Skeletal muscle cell (primary cell): ENCODE measurements at regions not wholly inside any gene's neighbourhood (a gene's known extent, or its start where the extent isn't known, plus 50 kb on each side); places are given as distances from the start of the nearest gene placed in this dataset.

Experiments
- DNase-seq: peaks from one replicate; pipeline ENCODE4 v3.0.0-alpha.2; 2010; ENCODE audit warnings: low read depth
- H3K4me3 ChIP-seq: 2 replicates; pipeline ENCODE4 v1.5.1; 2011; ENCODE audit warnings: low read depth, mild to moderate bottlenecking, control low read depth, low read length, moderate library complexity

DNA sequence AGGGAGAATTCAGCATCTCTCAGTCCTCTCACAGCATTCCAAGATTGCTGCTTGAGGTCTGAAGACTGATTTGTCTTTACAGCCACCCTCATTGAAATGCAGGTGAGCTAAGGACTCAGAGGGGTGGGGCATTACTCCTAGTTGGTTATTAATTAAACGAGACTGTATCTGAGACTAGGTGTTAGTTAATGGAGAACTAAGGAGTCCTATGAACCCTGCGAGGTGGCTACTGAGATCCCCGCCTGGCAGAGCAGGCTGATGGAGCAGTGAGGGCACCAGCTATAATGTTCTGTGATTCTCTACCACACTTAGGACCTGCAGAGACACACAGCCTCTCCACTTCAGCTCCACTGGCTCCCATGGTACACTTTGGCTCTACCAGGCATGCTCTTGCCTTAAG, 215.3 kb downstream of the MID1IP1 start:
- DNase-seq, result no peak
- no peak overlapping the region for H3K4me3 ChIP-seq

DNA sequence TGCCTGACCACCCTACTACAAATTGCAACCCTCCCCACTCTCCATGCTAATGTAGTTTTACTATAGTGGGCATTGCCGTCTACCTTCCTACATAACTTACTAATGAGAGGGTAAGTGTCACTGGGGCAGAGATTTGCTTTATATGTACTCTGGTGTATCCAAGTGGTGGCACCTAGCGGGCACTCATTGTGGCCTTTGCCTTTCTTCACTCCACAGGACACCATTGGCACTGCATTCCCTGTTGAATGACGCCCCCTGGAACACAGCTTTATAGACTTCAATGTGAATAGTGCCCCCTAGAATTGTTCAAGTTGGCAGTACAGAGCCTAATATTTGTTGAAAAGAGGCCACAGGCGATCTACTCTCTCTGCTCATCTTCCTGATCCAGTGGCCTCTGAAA, 215.8 kb downstream of the MID1IP1 start:
- DNase-seq, result no peak
- no peak overlapping the region for H3K4me3 ChIP-seq

DNA sequence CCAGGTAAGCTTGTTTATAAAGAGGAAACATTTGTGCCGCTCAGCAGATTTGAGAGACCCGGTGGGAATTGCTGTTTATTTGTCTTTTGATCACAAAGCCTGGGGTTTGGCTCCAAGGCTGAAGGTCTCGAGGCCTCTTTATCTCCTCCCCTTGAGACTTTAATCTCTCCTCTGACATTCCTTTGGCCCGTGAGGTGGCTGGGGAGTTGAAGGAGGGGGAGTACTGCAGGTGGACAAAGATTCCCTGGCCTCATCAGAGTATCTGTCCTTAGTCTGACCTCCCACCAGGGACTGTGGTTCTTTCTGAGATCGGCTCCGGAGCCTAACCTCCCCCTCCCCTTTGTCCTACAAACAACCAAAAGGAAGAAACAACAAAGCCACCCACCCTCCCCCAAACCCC, 216.5 kb downstream of the MID1IP1 start:
- no peak overlapping the region for H3K4me3 ChIP-seq
- no peak for DNase-seq

DNA sequence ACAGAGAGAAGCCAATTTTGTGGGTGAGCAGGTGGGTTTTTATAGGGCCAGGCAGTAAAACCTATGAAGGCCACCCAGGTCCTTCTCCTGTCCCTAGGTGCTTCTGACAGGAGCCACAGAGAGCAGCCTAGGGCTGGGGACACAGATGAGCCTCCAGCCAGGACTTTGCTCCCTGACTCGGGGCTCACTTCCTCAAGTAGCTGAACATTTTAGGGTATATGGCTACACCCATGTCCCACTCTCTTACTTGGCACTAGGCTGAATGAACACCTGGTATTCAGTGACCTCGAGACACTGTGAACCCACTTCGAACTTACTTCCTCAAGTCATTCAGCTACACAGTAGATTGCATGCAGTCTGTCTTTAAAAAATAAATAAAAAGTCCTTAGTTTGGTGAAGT, 217.3 kb downstream of the MID1IP1 start:
- no peak overlapping the region for H3K4me3 ChIP-seq
- no peak for DNase-seq

DNA sequence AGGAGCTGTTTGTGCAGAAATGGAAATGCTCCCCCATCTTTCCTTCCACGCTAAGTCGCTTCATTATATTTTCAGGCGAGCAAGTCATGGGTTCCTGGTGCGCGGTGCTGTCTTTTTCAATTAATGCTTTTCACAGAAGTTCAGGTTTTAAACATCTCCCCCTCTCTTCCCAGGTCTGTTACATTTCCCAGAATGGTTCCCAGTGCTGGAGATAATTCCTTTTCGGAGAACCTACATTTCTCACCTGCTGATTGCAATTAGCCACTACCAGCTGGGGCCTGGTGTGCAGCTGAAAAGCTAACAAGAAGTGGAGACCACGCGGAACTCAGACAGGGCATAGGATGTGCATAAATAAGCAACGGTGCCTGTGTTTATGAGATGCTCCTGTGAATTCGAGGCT, 217.8 kb downstream of the MID1IP1 start:
- no peak for DNase-seq
- H3K4me3 ChIP-seq, result no peak overlapping the region

DNA sequence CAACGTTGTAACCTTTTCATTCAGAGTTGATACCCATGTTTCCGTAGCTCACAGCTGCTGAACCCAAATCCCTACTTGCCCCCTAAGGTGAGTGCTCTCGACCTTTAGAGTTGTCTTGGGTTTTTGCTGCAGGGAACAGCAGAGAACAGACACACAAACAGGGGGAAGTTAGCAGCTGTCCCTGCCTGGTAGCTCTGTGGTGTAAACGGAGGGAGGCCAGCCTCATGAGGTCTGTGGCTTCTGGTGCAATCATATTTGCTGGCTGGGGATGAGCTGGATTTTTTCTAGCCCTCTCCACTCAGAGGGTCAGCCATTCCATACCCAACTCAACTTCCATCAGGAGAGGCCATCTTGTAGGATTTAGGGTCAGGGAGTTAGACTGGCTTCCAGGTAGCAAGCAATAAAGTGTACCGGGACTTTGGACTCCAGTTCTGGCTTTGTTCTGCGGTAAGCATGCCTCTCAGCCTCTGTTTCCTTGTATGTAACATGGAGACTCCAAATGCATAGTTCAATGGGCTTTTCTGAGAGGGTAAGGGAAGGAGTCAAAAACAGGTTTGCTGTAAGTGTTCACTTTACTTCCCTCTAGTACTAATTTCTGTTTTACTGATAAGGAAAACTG, 218.9 kb downstream of the MID1IP1 start:
- DNase-seq, result no peak
- H3K4me3 ChIP-seq, result no peak overlapping the region

DNA sequence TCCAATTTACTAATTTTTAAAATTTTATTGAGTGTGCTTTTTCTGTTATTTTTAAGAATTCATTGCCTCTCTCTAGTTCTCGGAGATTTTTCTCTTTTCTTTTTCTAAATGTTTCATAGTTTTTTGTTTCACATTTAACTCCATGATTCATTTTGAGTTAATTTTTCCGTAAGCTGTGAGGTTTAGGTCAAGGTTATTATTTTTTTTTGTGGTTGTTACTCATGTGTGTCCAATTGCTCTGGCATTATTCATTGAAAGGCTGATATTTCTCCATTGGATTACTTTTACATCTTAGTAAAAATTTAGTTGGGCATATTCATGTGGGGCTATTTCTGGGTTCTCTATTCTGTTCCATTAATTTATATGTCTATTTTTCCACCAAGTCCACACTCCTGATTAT, 220.8 kb downstream of the MID1IP1 start:
- no peak for DNase-seq
- H3K4me3 ChIP-seq, result no peak overlapping the region

DNA sequence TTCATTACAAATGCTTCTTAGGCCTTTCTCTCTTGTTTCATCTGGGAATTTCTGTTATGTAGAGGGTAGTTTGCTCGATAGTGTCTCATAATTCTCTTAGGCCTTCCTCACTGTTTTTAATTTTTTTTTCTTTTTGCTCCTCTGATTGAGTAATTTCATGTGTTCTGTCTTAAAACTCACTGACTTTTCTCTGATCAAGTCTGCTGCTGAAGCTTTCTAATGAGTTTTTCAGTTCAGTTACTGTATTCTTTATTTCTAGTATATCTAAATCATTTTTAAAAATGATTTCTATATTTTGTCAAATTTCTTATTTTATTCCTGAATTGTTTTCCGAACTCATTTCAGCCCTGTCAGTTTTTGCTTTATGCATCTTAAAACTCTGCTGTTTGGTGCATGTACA, 228.0 kb downstream of the MID1IP1 start:
- DNase-seq, result no peak

DNA sequence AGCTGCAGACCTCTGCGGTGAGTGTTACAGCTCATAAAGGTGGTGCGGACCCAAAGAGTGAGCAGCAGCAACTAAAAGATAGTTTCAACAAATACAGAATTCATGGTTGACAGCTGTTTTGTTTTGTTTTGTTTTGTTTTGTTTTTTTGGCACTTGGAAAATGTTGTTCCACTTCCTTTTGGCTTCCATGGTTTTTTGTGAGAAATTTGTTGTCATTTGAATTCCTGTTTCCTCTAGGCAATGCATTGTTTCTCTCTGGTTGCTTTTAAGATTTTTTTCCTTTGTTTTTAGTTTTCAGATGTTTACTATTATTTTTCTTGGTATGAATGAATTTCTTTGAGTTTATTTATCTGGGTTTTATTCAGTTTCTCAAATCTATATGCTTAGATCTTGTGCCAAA, 229.4 kb downstream of the MID1IP1 start:
- no peak overlapping the region for H3K4me3 ChIP-seq

More for the DNA sequence above, 228.0 kb downstream of the MID1IP1 start:
- H3K4me3 ChIP-seq, result no peak overlapping the region

DNA sequence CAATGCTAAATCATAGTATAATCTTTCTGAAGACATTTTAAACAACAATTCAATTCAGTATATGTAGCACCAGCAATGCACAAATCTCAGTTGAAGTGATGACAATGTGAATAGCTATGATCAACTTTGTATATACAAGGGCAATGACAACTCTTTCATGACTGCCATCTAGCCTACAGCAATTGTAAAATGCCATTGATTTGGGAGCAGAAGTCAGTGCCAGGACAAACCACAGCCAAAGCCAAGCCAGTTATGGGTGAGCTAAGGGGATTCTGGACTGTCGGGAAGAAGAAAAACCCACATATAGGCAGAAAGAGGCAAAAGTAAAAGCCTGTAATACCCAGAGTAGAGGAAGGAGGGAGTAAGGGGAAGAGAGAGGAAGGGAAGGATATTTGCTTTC, 238.6 kb downstream of the MID1IP1 start:
- DNase-seq, result no peak
- no peak overlapping the region for H3K4me3 ChIP-seq

More for the DNA sequence above, 229.4 kb downstream of the MID1IP1 start:
- no peak for DNase-seq

DNA sequence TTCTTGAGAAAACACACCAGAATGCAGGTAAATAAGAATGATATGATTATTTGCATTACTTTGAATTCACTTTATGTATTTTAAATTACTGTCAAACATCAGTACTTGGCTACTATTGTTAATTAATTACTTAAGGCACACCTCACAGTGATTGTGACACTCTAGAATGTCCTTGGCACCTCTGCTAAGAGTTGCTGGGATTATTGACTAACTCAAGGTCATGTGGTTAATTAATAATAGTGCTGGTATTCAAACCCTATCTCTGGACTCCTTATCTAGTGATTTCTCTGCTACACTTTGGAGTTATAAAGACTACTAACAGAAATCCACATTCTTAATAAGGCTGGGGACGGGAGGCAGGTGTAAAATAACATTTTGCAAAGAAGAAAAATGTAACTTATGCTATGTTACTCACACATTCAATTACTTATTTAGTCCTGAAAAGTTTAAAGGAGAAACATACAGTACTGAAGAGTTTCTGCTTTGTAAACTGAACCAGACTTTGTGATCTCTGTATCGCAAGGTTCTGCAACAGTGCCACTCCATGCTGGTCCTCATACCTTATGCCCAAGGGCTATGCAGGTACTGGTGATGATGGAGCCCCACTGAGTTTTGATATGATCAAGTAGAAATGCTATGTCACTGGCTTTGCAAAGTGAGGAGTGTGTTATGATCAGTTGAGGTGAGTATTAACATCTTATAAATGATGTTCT, 242.7 kb downstream of the MID1IP1 start:
- H3K4me3 ChIP-seq, result no peak overlapping the region
- no peak for DNase-seq

DNA sequence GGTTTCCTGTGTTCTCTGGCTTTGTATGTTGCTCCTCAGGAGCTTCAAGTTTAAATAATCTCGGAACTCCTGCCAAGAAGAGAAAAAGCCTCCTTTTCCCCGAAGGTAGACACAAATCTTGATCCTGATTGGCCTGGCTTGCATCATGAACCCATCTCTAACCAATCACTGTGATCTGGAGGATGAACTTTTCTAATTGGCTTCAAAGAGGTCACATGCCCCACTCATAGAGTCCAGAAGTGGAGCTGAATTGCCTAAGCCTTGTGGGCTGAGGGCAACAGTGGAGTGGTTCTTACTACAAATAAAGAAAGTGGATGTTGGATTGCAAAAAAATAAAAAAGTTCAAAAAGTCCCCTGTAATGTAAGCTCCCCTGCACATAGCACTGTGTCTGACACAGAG, 245.9 kb downstream of the MID1IP1 start:
- no peak for DNase-seq
- no peak overlapping the region for H3K4me3 ChIP-seq

DNA sequence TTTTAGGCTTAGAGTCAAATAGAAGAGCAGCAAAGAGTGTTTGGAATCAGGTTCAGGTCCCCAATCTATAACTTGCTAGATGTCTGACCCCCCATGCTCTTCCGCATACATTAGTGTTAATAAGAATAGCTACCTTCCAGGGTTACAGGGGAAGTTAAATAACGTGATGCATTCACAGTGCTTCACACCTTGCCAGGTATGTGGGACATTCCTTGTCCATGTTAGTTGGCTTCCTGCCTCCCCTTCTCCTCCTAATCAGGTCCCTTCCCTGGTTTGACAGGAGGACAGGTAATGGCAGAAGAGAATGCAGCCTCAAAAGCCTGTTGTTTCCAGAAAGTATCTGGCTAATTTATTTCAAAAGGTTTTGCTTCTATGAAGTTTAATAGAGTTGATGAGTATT, 248.7 kb downstream of the MID1IP1 start:
- no peak for DNase-seq
- no peak overlapping the region for H3K4me3 ChIP-seq

DNA sequence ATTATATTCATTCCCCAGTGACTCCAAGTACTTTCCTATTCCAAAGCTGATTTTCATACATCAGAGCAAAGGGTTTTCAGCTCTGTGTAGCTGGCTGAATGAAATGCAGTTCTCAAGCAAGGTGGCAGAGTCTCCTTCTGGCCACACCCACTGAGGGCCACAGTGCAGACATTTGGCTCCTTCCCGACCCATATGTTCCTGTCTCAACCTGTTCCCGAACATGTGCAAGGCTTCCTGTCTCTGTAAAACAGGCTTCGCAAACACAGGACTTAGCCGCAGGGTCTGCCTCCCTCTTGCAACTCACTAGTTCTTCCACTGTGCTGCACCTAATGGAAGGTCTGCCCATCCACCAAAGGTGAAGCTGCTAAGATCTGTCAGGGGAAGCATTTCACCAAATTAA, 249.2 kb downstream of the MID1IP1 start:
- H3K4me3 ChIP-seq, result no peak overlapping the region
- DNase-seq, result no peak

DNA sequence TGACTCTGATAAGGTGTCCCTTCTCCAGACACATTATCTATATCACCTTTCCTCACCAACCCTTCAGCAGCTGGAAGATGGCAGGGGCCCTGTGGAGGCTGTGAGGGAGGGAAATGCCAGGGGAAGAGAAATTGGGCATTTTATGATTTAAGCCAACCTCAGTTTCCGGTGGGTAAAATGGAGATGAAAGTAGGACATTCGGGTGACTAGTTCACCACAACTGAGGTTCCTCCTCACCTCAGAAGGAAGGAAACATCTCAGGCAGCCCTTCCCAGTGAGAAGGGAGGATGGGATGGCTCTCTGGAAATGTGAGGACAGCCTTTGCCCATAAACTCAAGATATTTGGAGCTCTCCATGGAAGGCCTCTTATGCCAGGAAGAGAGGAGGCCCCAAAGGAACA, 251.5 kb downstream of the MID1IP1 start:
- DNase-seq, result no peak
- no peak overlapping the region for H3K4me3 ChIP-seq

DNA sequence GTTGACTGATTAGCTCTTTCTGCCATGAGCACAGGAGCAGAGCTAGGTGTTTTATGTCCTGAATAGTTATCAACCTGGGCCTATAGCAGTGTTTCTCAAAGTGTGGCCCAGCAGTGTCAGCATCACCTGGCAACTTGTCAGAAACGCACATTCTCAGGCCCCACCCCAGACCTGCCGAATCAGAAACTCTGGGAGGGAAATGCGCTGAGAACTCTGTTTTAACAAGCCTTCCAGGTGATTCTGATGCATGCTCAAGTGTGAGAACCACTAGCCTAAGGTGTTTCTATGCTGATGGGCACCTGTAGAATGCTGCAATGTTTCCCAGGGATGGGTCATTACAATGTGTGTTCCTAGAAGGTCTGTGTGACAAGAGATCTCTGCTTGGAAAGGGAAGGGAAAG, 257.5 kb downstream of the MID1IP1 start:
- no peak overlapping the region for H3K4me3 ChIP-seq
- DNase-seq, result no peak

DNA sequence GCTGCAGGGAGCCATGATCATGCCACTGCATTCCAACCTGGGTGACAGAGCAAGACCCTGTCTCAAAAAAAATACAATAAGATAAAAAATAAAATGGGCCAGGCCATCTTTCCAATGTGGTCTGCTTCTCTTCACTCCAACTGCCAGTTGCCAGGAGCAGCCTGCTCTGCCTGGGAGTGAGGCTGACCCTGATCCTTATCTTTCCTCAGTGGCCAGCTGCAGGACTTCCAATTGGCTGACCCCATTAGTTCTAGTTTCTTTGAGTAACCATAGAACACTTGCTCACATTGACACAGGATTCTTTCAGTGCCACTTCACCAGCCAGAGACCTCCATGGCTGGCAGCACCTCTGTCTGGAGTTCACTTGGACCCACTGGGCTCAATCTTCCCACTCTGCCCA, 258.6 kb downstream of the MID1IP1 start:
- no peak for DNase-seq

DNA sequence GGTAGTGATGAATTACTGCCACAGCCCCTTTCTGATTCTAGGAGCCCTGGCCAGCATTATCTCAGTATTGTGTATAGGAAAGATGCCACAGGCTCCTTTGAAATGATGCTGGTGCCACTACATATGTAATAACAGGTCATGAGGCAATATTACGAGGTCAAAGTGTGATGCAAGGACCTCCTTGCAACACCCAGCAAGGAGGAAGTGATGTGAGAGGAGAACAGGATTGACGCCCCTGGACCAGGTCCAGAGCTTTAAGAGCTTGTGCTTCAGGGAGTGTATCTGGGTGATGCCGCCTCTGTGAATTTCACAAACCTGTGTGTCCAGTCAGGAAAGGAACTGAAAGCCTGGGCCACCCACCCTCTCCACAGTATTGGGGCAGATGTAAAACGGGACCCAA, 261.8 kb downstream of the MID1IP1 start:
- no peak for DNase-seq
- H3K4me3 ChIP-seq, result no peak overlapping the region

More for the DNA sequence above, 258.6 kb downstream of the MID1IP1 start:
- H3K4me3 ChIP-seq, result no peak overlapping the region

DNA sequence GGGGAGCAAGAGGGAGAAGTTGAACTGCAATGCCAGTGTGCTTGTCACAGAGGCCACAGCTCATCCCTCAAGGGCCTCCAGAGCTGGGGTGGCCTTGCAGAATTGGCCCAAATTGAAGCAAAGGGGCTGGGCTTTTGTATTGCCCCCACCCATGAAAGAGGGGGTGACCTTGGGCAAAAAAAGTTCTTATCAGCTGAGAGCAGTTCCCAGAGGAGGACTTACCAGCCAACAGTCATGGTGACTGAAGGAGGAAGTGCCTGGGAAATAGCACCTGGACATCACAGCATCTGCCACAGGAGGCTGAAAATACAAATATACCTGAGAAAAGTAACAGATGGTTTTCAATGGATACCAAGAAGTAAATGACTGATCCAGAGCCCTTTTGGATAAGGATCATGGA, 262.4 kb downstream of the MID1IP1 start:
- H3K4me3 ChIP-seq, result no peak overlapping the region
- no peak for DNase-seq

DNA sequence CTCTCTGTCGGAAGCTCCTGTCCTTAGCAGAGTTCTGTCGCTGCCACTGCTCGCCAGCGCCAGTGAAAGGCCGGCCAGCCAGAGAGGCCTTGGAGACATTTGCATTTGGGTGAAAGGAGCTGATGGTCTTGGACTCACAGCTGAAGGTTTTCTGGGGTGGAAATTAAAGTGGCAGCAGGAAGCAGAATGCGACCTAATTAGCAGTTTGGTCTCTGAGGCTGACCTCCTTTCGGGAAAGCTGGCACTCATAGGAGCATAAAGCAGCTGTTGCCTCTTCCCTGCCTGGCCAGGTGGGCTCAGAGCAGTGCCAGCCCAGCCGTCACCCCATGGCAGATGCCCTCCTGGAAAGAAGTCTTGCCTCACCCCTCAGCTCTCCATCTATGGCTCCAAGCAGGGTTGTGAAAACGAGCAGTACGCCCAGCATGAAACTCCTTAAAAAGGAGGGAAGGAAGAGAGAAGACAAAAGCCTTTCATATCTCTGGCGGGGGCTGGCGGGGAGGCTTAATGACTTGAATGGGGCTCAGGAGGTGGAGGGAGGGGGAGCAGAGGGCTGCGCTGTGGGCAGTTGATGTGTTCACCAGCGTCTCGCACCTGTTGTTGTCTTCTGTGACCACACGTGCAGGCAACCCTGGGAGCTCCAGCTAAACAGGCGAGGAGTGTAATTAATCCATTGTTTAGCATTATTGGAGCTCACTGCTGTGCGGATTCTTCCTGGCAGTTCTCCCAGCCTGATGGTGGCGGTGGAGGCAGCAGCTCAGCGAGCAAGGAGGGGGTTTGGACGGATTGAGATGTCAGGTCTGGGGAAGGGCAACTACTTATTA, 264.0 kb downstream of the MID1IP1 start:
- H3K4me3 ChIP-seq, result no peak overlapping the region
- DNase-seq, result peak; percentile 4

DNA sequence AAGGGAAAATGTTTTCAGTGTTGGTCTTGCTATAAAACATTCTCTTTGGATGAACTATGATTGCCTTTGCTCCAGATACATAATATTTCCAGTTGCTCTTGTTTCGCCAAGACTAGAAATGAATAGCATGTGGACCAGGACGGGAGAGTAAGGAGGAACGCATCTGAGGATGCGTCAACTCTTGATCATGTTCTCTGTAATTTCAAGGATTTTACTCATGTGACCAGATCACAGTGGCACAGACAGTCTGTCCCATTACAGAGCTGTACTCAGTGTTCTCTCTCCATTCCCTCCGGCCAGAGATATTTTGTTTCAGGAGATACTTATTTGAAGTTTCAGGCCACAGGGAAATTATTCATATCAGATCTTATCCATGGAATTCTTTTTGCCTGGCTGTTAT, 266.6 kb downstream of the MID1IP1 start:
- no peak for DNase-seq
- no peak overlapping the region for H3K4me3 ChIP-seq
